NCI-H187 treated with DMSO at 0.1 percent for 48 hours (cell line): ENCODE measurements at regions not wholly inside any gene's neighbourhood (a gene's known extent, or its start where the extent isn't known, plus 50 kb on each side); places are given as distances from the start of the nearest gene placed in this dataset.
A peak's percentile ranks its signal among the peaks of the same experiment; 100 is the strongest.
"Not testable (repeated sequence)": the region's sequence is repeated elsewhere in the genome, so short reads cannot be mapped to it uniquely, and the experiment has no call there.

Experiments used
- DNase-seq: peaks from one replicate; lab custom pipeline; 2025; lab: John Stamatoyannopoulos, UW

- no peak for DNase-seq
Observed at GRCh38 chr5:7087719-7088297, 308.1 kb upstream of the ADCY2 start.

- no peak for DNase-seq
Observed at GRCh38 chr5:7088849-7089248, 307.1 kb upstream of the ADCY2 start.

- DNase-seq = no peak
Observed at GRCh38 chr5:7094626-7095025, 301.3 kb upstream of the ADCY2 start.

GRCh38 chr5:7096294-7096693, 299.6 kb upstream of the ADCY2 start:
- no peak for DNase-seq

- no peak for DNase-seq
Observed at GRCh38 chr5:7105358-7105757, 290.6 kb upstream of the ADCY2 start.

- no peak for DNase-seq
Observed at GRCh38 chr5:7117961-7118360, 278.0 kb upstream of the ADCY2 start.

- no peak for DNase-seq
Observed at GRCh38 chr5:7131680-7132079, 264.3 kb upstream of the ADCY2 start.

GRCh38 chr5:7146886-7147285, 249.1 kb upstream of the ADCY2 start:
- DNase-seq = no peak

GRCh38 chr5:7157083-7157482, 238.9 kb upstream of the ADCY2 start:
- DNase-seq = no peak

GRCh38 chr5:7169240-7169878, 226.6 kb upstream of the ADCY2 start:
- DNase-seq = no peak

GRCh38 chr5:7170785-7171184, 225.2 kb upstream of the ADCY2 start:
- not testable (repeated sequence) for DNase-seq

- no peak for DNase-seq
Observed at GRCh38 chr5:7179364-7179763, 216.6 kb upstream of the ADCY2 start.

GRCh38 chr5:7181841-7182240, 214.1 kb upstream of the ADCY2 start:
- DNase-seq = no peak

GRCh38 chr5:7185742-7186141, 210.2 kb upstream of the ADCY2 start:
- no peak for DNase-seq

- no peak for DNase-seq
Observed at GRCh38 chr5:7186818-7187217, 209.1 kb upstream of the ADCY2 start.

GRCh38 chr5:7190712-7191250, 205.2 kb upstream of the ADCY2 start:
- DNase-seq = no peak

GRCh38 chr5:7192016-7192415, 203.9 kb upstream of the ADCY2 start:
- no peak for DNase-seq

- no peak for DNase-seq
Observed at GRCh38 chr5:7202846-7203245, 193.1 kb upstream of the ADCY2 start.

- no peak for DNase-seq
Observed at GRCh38 chr5:7207979-7208378, 188.0 kb upstream of the ADCY2 start.

- DNase-seq = peak; percentile 99
Observed at GRCh38 chr5:7208938-7209337, 187.0 kb upstream of the ADCY2 start.

- DNase-seq = peak; percentile 64
Observed at GRCh38 chr5:7209658-7210057, 186.3 kb upstream of the ADCY2 start.

- no peak for DNase-seq
Observed at GRCh38 chr5:7210549-7210948, 185.4 kb upstream of the ADCY2 start.

GRCh38 chr5:7213525-7213924, 182.4 kb upstream of the ADCY2 start:
- no peak for DNase-seq

- no peak for DNase-seq
Observed at GRCh38 chr5:7214906-7215416, 181.0 kb upstream of the ADCY2 start.
